Ovary (tissue), 7 donors: ENCODE measurements at regions not wholly inside any gene's neighbourhood (a gene's known extent, or its start where the extent isn't known, plus 50 kb on each side); places are given as distances from the start of the nearest gene placed in this dataset.

Source experiments
- DNase-seq, 5 donors: peaks; one replicate each; pipeline ENCODE4 v3.0.0-alpha.2; 2019 to 2020
- H3K27ac ChIP-seq, 2 donors: fragments of 200-600 bp; one replicate each; pipeline versions ENCODE4 v1.5.1 to v1.8.0; 2019 to 2022
- H3K27me3 ChIP-seq: fragments of 200-600 bp; one replicate; pipeline ENCODE4 v1.8.0; 2022
- H3K36me3 ChIP-seq: fragments of 200-600 bp; sonication (generic); one replicate; pipeline ENCODE4 v1.5.1; 2019
- H3K4me1 ChIP-seq: one replicate; pipeline ENCODE4 v1.8.1; 2013; ENCODE audit warnings: mild to moderate bottlenecking, moderate library complexity; ENCODE audit not compliant: insufficient read depth
- H3K4me3 ChIP-seq: fragments of 200-600 bp; sonication (generic); one replicate; pipeline ENCODE4 v1.5.1; 2017
- H3K9me3 ChIP-seq, 2 donors: fragments of 200-600 bp in 1 of 2; sonication (generic) in 1 of 2; one replicate each; pipeline versions ENCODE4 v1.5.1 to v1.8.1; 2013 to 2019; ENCODE audit warnings: mild to moderate bottlenecking in 1 of 2, moderate library complexity in 1 of 2
- CTCF ChIP-seq, 3 donors: fragments of 450-650 bp in 2 of 3; fragments of 200-600 bp in 1 of 3; IDR thresholded peaks; one replicate each; pipeline versions ENCODE4 v1.5.1 to v1.8.0; 2016 to 2022; ENCODE audit warnings: antibody characterized with exemption in 3 of 3, mild to moderate bottlenecking in 1 of 3
- EP300 ChIP-seq: sonication (generic); formaldehyde crosslinking; IDR thresholded peaks from one replicate; pipeline ENCODE4 v1.6.1; 2017; ENCODE audit warnings: antibody characterized with exemption
- POLR2A ChIP-seq: fragments of 450-650 bp; IDR thresholded peaks from one replicate; pipeline ENCODE4 v1.6.1; 2017; ENCODE audit warnings: antibody characterized with exemption, mild to moderate bottlenecking, moderate library complexity
- WGBS, 3 donors: extraction: QIAGEN DNeasy Blood & Tissue Kit in 1 of 3; methylation state at CpG; one replicate each; pipeline versions ENCODE4 v1.1.5 to v1.1.7; 2013 to 2017; 5-methylcytosine and 5-hydroxymethylcytosine counted together
- intact Hi-C, 4 donors: fragments of 100-400 bp; cut with DNase I; formaldehyde crosslinking; loops; one replicate each; pipeline versions ENCODE4 v1.11.0 to v1.15.1; 2022 to 2023
- donor health status: DM: no; HTN: no; CAD: no; lungs with moderate emphysema.
- donor health status: DM: no; HTN: no; CAD: no.
- donor health status: Bipolar disorder and iron deficiency.
- donor health status: DM: no; HTN: no; CAD: no.
- donor health status: DM: yes; HTN: yes; CAD: no.

- TF ChIP-seq EP300 = no peak
- TF ChIP-seq CTCF (IDR thresholded peaks at IDR 0.05) = no peak
- no peak for TF ChIP-seq POLR2A
- intact Hi-C loops = no loop called here
These were observed 203.6 kb downstream of the ZNF365 start for GRCh38 chr10:62577666-62578291.

DNA sequence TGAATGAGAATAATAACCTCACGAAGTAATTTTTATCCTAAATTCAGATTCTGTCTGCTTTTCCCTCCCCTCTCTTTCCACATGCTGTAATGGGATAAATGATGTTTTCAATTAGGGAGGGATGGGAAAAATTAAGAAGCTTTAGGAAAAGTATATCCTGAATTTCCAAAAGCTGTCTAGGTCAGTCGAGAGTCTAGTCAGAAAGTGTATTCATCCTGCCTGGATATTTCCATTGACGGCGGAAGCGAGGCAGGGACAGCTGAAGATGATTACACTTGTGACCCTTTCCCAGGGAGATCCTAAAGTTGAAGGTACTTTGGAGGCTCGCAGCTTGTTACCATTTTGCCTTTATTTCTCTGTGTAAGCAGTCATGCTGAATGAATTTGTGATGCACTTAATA lies 204.1 kb downstream of the ZNF365 start:
- DNase-seq = no peak
- no peaks in the 10 kb centered on the region for H3K36me3 ChIP-seq

More at GRCh38 chr10:62577666-62578291, 203.6 kb downstream of the ZNF365 start:
- H3K27ac ChIP-seq = no peak overlapping the region
- no peaks in the 10 kb centered on the region for H3K9me3 ChIP-seq
- no peak for DNase-seq
- H3K4me3 ChIP-seq = no peak overlapping the region
- no peaks in the 10 kb centered on the region for H3K4me1 ChIP-seq
- H3K27me3 ChIP-seq = no peaks in the 10 kb centered on the region
- H3K36me3 ChIP-seq = no peaks in the 10 kb centered on the region
- 48 to 54% (median 53%) methylated on average over 2 of the region's 2 CpGs for WGBS, 3 donors

GRCh38 chr10:62578916-62579315 lies 204.7 kb downstream of the ZNF365 start:
- intact Hi-C loops = no loop called here
- 89 to 94% (median 89%) methylated on average over 1 of the region's 1 CpG for WGBS, 3 donors

More for the DNA sequence above, 204.1 kb downstream of the ZNF365 start:
- H3K27ac ChIP-seq = no peak overlapping the region
- no peaks in the 10 kb centered on the region for H3K27me3 ChIP-seq
- 66 to 86% (median 86%) methylated on average over 6 of the region's 6 CpGs for WGBS, 3 donors
- no peak overlapping the region for H3K4me3 ChIP-seq
- no peaks in the 10 kb centered on the region for H3K4me1 ChIP-seq
- intact Hi-C loops = no loop called here
- no peaks in the 10 kb centered on the region for H3K9me3 ChIP-seq
- TF ChIP-seq EP300 (no peak), CTCF (IDR thresholded peaks at IDR 0.05) (no peak), POLR2A (no peak)

DNA sequence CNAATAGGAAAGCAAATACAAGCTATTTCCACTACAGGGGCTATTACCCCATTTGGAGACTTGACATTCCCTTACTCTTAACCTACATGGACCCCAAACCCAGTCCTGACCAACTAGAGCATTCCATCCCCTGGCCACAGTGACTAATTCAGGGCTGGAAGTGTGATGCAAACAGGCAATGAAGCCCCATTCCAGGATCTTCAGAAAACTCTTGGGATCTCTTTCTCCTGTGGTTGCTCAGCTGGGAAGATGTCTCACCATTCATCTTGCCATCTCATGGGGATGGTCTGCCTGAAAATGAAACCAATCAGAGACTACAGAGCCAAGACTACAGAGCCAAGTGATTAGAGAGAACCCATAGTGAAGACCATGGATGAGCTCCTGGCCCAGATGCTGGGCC lies 206.2 kb downstream of the ZNF365 start:
- Histone ChIP-seq H3K4me3 (no peak overlapping the region), H3K27ac (no peak overlapping the region), H3K4me1 (no peaks in the 10 kb centered on the region), H3K27me3 (no peaks in the 10 kb centered on the region), H3K36me3 (no peaks in the 10 kb centered on the region), H3K9me3 (no peaks in the 10 kb centered on the region)
- no peak for DNase-seq
- no peak for TF ChIP-seq EP300
- TF ChIP-seq CTCF (IDR thresholded peaks at IDR 0.05) = no peak
- no peak for TF ChIP-seq POLR2A
- intact Hi-C loops = no loop called here

More at GRCh38 chr10:62578916-62579315, 204.7 kb downstream of the ZNF365 start:
- H3K4me3 ChIP-seq = no peak overlapping the region
- H3K9me3 ChIP-seq = no peaks in the 10 kb centered on the region
- no peaks in the 10 kb centered on the region for H3K27me3 ChIP-seq
- no peak for TF ChIP-seq POLR2A
- no peak for TF ChIP-seq EP300
- TF ChIP-seq CTCF (IDR thresholded peaks at IDR 0.05) = no peak
- no peak overlapping the region for H3K27ac ChIP-seq
- H3K36me3 ChIP-seq = no peaks in the 10 kb centered on the region
- H3K4me1 ChIP-seq = no peaks in the 10 kb centered on the region
- DNase-seq = no peak
